Retinal pigment epithelial cell (primary cell): ENCODE measurements at regions not wholly inside any gene's neighbourhood (a gene's known extent, or its start where the extent isn't known, plus 50 kb on each side); places are given as distances from the start of the nearest gene placed in this dataset.
"Not testable (repeated sequence)": the region's sequence is repeated elsewhere in the genome, so short reads cannot be mapped to it uniquely, and the experiment has no call there.

ENCODE experiments used
- DNase-seq: peaks from one replicate; pipeline ENCODE4 v3.0.0-alpha.2; 2010; ENCODE audit warnings: low read depth
- H3K4me3 ChIP-seq: 2 replicates; pipeline ENCODE4 v1.5.1; 2011; ENCODE audit warnings: mild to moderate bottlenecking, low read length, control low read depth, moderate library complexity
- TF ChIP-seq, protein P1 (sequence below): conservative IDR thresholded peaks from 2 replicates; pipeline ENCODE4 v1.5.1; 2011; ENCODE audit warnings: low read depth, low read length, control low read depth, inconsistent platforms

DNA sequence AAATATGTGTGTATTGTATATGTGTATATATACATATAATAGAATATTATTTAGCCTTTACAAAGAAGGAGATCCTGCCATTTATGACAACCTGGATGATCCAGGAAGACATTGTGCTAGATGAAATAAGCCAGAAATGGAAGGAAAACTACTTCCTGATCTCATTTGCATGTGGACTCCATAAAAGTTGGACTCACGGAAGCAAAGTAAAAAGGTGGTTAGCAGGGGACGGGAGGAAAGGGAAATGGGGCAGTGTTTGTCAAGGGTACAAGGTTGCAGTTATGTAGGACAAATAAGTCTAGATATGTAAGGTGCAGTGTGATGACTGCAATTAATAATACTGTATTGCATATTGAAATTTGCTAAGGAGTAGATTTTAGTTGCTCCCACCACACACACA, 331.1 kb upstream of the FSTL5 start:
- no peak overlapping the region for H3K4me3 ChIP-seq
- TF ChIP-seq, protein P1, sequence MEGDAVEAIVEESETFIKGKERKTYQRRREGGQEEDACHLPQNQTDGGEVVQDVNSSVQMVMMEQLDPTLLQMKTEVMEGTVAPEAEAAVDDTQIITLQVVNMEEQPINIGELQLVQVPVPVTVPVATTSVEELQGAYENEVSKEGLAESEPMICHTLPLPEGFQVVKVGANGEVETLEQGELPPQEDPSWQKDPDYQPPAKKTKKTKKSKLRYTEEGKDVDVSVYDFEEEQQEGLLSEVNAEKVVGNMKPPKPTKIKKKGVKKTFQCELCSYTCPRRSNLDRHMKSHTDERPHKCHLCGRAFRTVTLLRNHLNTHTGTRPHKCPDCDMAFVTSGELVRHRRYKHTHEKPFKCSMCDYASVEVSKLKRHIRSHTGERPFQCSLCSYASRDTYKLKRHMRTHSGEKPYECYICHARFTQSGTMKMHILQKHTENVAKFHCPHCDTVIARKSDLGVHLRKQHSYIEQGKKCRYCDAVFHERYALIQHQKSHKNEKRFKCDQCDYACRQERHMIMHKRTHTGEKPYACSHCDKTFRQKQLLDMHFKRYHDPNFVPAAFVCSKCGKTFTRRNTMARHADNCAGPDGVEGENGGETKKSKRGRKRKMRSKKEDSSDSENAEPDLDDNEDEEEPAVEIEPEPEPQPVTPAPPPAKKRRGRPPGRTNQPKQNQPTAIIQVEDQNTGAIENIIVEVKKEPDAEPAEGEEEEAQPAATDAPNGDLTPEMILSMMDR = no peak
- no peak for DNase-seq

DNA sequence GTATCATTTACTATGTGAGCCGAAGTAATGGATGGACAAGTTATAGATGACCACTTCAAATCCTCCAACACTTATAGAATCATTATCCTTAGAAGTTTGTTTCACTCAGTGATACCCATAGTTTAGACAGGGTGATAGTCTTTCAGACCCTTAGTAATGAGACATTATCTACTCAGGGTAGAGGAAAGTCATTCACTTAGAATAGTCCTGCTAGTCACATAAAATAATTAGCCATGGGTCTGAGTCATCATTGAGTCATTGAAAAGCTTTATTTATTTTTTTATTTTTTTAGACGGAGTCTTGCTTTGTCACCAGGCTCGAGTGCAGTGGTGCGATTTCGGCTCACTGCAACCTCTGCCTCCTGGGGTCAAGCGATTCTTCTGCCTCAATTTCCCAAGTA, 321.7 kb upstream of the FSTL5 start:
- no peak overlapping the region for H3K4me3 ChIP-seq
- peak; percentile 60 for DNase-seq
- TF ChIP-seq, protein P1 = no peak

DNA sequence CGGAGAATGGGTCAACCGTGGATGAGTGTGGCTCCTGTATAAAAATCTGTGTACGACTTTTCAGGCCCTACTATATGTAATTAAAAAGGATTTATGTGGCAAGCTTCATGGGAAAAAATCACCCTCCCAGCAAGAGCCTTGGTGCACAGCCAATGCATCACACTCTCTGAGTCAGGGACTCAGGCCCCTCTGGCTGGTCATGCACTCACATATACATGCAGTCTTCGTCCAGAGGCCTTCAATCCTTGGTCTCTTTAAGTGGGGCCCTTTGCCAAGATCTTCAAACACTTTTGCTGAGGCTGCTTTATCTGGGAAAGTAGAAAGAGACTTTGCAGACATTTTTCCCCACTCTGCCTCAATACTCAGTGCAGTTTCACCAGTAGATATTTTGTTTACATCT, 311.4 kb upstream of the FSTL5 start:
- H3K4me3 ChIP-seq = no peak overlapping the region
- DNase-seq = peak; percentile 92

DNA sequence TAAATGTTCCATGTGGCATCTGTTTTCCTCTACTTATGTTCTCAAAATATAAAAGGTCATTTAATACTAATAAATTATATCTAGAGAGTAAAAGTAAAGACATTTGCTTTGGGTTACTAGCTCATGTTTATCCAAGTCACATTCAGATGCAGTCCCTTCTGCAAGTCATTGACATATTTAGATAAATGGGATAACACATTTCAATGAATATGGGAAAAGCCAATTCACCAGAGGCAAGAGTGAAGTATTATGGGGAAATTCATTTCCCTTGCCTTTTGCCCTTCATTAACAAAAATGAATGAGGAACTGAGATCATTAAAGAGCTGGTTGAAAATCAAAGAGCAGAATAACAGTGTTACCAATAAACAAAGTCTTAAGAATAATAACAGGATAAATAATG, 306.2 kb upstream of the FSTL5 start:
- TF ChIP-seq, protein P1 = no peak
- H3K4me3 ChIP-seq = no peak overlapping the region
- DNase-seq = no peak

More for the DNA sequence above, 311.4 kb upstream of the FSTL5 start:
- TF ChIP-seq, protein P1 = no peak

DNA sequence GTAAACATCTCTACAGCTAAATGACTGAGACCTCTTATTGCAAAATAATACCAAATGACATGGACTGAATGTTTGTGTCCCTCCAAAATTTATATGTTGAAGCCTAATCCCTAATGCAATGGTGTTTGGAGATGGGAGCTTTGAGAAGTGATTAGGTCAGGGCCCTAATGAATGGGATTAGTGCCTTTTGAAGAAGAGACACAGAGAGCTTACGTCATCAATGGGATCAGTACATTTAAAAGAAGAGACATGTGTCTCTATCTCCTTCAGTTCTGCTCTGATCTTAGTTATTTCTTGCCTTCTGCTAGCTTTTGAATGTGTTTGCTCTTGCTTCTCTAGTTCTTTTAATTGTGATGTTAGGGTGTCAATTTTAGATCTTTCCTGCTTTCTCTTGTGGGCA, 301.6 kb upstream of the FSTL5 start:
- not testable (repeated sequence) for H3K4me3 ChIP-seq, DNase-seq

DNA sequence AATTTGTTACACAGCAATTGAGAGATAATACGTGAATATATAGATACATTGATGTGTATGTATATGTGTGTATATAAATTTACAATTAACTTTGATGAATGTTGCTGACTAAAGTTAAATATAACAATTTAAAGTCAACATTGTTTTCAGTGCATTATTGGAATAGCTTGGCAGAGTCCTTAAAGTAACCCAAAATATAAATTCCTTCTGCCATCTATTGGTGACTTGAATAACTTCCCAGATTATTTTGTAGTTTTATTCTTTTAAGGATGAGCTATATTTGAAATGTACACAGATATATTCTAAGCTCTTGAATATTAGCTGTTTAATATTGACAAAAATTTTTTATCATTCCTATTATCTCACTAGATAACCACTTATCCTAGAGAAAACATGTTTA, 298.2 kb upstream of the FSTL5 start:
- H3K4me3 ChIP-seq = no peak overlapping the region
- no peak for DNase-seq
- TF ChIP-seq, protein P1 = peak; percentile 36

DNA sequence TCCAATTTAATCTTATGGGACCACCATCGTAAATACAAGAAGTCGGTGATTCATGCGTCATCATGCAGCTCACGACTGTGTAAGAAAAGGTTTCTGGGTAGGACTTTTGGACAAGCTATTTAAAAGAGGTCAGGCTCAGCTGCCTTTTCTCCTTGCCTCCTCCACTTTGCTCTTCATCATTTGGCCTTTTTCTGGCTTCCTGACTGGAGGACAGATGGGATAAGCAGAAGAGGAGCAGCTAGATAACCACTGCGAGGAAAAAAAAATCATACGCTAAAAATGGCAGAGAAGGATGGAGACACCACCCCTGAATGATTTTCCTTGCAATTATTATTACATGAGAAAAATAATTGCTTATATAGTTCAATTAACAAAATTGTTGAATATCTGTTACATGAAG, 294.3 kb upstream of the FSTL5 start:
- DNase-seq = no peak
- H3K4me3 ChIP-seq = no peak overlapping the region
- TF ChIP-seq, protein P1 = no peak
